OCI-LY7 (cell line): ENCODE measurements at regions not wholly inside any gene's neighbourhood (a gene's known extent, or its start where the extent isn't known, plus 50 kb on each side); places are given as distances from the start of the nearest gene placed in this dataset.

Experiments
- BruUV-seq: library from RNA; stranded (reverse); fragments of 400-500 nt; replicated peaks from 2 replicates; lab custom pipeline; 2021; lab: Mats Ljungman, UMichigan
- CTCF ChIA-PET: fragments of 300-600 bp; sonication (Branson Sonifier 250); formaldehyde crosslinking; loops from one replicate; lab custom pipeline; 2022; ENCODE audit warnings: antibody characterized with exemption; ENCODE audit not compliant: unreplicated experiment; lab: Charles Lee
- POLR2A ChIA-PET: fragments of 300-600 bp; sonication (Branson Sonifier 250); formaldehyde crosslinking; loops from one replicate; lab custom pipeline; 2022; ENCODE audit warnings: antibody characterized with exemption; lab: Charles Lee
- DNase-seq: peaks from one replicate; pipeline ENCODE4 v3.0.0-alpha.2; 2015; ENCODE audit warnings: low spot score
- H2AFZ ChIP-seq: fragments of 200-600 bp; sonication (generic), shearing (Covaris generic); 2 replicates; pipeline ENCODE4 v1.6.1; 2014; ENCODE audit warnings: mild to moderate bottlenecking, antibody characterized with exemption, low read length, moderate library complexity
- H3K27ac ChIP-seq: fragments of 200-600 bp; sonication (generic); 2 replicates; pipeline ENCODE4 v1.5.1; 2014; ENCODE audit warnings: mixed run types, low read depth, mild to moderate bottlenecking, moderate library complexity, low read length, inconsistent platforms; ENCODE audit not compliant: poor library complexity, severe bottlenecking
- H3K36me3 ChIP-seq: fragments of 200-600 bp; sonication (generic); 2 replicates; pipeline ENCODE4 v1.6.1; 2014; ENCODE audit warnings: mild to moderate bottlenecking, antibody characterized with exemption, low read length, moderate library complexity, mixed read lengths; ENCODE audit not compliant: insufficient read depth
- H3K4me1 ChIP-seq: fragments of 200-600 bp; sonication (generic); 2 replicates; pipeline ENCODE4 v1.5.1; 2014; ENCODE audit warnings: mild to moderate bottlenecking, low read length; ENCODE audit not compliant: insufficient read depth, poor library complexity, severe bottlenecking
- H3K4me2 ChIP-seq: fragments of 200-600 bp; sonication (generic); 2 replicates; pipeline ENCODE4 v1.6.1; 2014; ENCODE audit warnings: mild to moderate bottlenecking, low read length
- H3K4me3 ChIP-seq: fragments of 200-600 bp; sonication (generic); 2 replicates; pipeline ENCODE4 v1.5.1; 2014; ENCODE audit warnings: mild to moderate bottlenecking, low read depth, low read length; ENCODE audit not compliant: poor library complexity, severe bottlenecking
- H3K79me2 ChIP-seq: fragments of 200-600 bp; sonication (generic); 2 replicates; pipeline ENCODE4 v1.6.1; 2016; ENCODE audit warnings: low read depth, mild to moderate bottlenecking, low read length, moderate library complexity, mixed read lengths; ENCODE audit not compliant: insufficient read depth
- H3K9me2 ChIP-seq: fragments of 200-600 bp; sonication (generic); 2 replicates; pipeline ENCODE4 v1.6.1; 2016; ENCODE audit warnings: mild to moderate bottlenecking, low read length, mixed read lengths; ENCODE audit not compliant: insufficient read depth
- H3K9me3 ChIP-seq: fragments of 200-600 bp; sonication (generic); 2 replicates; pipeline ENCODE4 v1.6.1; 2014; ENCODE audit warnings: mild to moderate bottlenecking, mixed run types, low read length, mixed read lengths
- H4K20me1 ChIP-seq: fragments of 200-600 bp; sonication (generic); 2 replicates; pipeline ENCODE4 v1.6.1; 2014; ENCODE audit warnings: mild to moderate bottlenecking, antibody characterized with exemption, low read length, moderate library complexity, mixed read lengths; ENCODE audit not compliant: insufficient read depth
- CTCF ChIP-seq: fragments of 200-600 bp; sonication (generic); conservative IDR thresholded peaks from 2 replicates; pipeline ENCODE4 v1.5.1; 2014; ENCODE audit warnings: mild to moderate bottlenecking, antibody characterized with exemption, low read length, moderate library complexity, mixed read lengths
- EZH2phosphoT487 ChIP-seq: fragments of 200-600 bp; sonication (generic); IDR thresholded peaks from 2 replicates; pipeline ENCODE4 v1.6.1; 2018; ENCODE audit warnings: low read depth, borderline replicate concordance, mild to moderate bottlenecking, mixed run types, antibody characterized with exemption, low read length, moderate library complexity, mixed read lengths
- intact Hi-C: fragments of 100-400 bp; cut with micrococcal nuclease; formaldehyde crosslinking; loops from one replicate; pipeline ENCODE4 v1.10.0; 2022; ENCODE audit not compliant: unreplicated experiment

GRCh38 chr2:103430191-103430590, 668.4 kb downstream of the TMEM182 start:
- no peak for DNase-seq
- no peaks in the 10 kb centered on the region for H3K9me2 ChIP-seq
- no peak overlapping the region for H3K27ac ChIP-seq
- H3K4me3 ChIP-seq, result no peak overlapping the region
- no TSS peak for BruUV-seq
- TF ChIP-seq EZH2phosphoT487, result no peak
- no peak for TF ChIP-seq CTCF
- CTCF ChIA-PET, result no interaction called here
- H2AFZ ChIP-seq, result no peak overlapping the region
- H3K4me1 ChIP-seq, result no peaks in the 10 kb centered on the region
- H3K9me3 ChIP-seq, result no peaks in the 10 kb centered on the region
- H4K20me1 ChIP-seq, result no peaks in the 10 kb centered on the region
- no peak overlapping the region for H3K4me2 ChIP-seq
- no peaks in the 10 kb centered on the region for H3K79me2 ChIP-seq
- POLR2A ChIA-PET, result no interaction called here
- no peaks in the 10 kb centered on the region for H3K36me3 ChIP-seq
- intact Hi-C loops, result no loop called here

- DNase-seq, result no peak
- H3K9me2 ChIP-seq, result no peaks in the 10 kb centered on the region
- H3K9me3 ChIP-seq, result no peaks in the 10 kb centered on the region
- no peak overlapping the region for H3K27ac ChIP-seq
- ChIA-PET POLR2A (no interaction called here), CTCF (no interaction called here)
- no peak overlapping the region for H2AFZ ChIP-seq
- intact Hi-C loops, result no loop called here
- H3K79me2 ChIP-seq, result no peaks in the 10 kb centered on the region
- H3K4me3 ChIP-seq, result no peak overlapping the region
- H3K4me1 ChIP-seq, result no peaks in the 10 kb centered on the region
- H3K36me3 ChIP-seq, result no peaks in the 10 kb centered on the region
- no peak overlapping the region for H3K4me2 ChIP-seq
- TF ChIP-seq CTCF (no peak), EZH2phosphoT487 (no peak)
- H4K20me1 ChIP-seq, result no peaks in the 10 kb centered on the region
- no TSS peak for BruUV-seq
Measured at GRCh38 chr2:103435010-103435409, 673.2 kb downstream of the TMEM182 start.

GRCh38 chr2:103437161-103437560, 675.3 kb downstream of the TMEM182 start:
- no peak for TF ChIP-seq EZH2phosphoT487
- no peak for TF ChIP-seq CTCF
- H3K27ac ChIP-seq, result no peak overlapping the region
- H3K4me1 ChIP-seq, result no peaks in the 10 kb centered on the region
- no peaks in the 10 kb centered on the region for H4K20me1 ChIP-seq
- ChIA-PET CTCF (no interaction called here), POLR2A (no interaction called here)
- no TSS peak for BruUV-seq
- no peaks in the 10 kb centered on the region for H3K79me2 ChIP-seq
- H3K4me2 ChIP-seq, result no peak overlapping the region
- no peak overlapping the region for H3K4me3 ChIP-seq
- no peak for DNase-seq
- intact Hi-C loops, result no loop called here
- no peak overlapping the region for H2AFZ ChIP-seq
- H3K36me3 ChIP-seq, result no peaks in the 10 kb centered on the region
- H3K9me3 ChIP-seq, result no peaks in the 10 kb centered on the region
- H3K9me2 ChIP-seq, result no peaks in the 10 kb centered on the region
